ENCODE measurements at regions not wholly inside any gene's neighbourhood (a gene's known extent, or its start where the extent isn't known, plus 50 kb on each side); places are given as distances from the start of the nearest gene placed in this dataset.

DNA sequence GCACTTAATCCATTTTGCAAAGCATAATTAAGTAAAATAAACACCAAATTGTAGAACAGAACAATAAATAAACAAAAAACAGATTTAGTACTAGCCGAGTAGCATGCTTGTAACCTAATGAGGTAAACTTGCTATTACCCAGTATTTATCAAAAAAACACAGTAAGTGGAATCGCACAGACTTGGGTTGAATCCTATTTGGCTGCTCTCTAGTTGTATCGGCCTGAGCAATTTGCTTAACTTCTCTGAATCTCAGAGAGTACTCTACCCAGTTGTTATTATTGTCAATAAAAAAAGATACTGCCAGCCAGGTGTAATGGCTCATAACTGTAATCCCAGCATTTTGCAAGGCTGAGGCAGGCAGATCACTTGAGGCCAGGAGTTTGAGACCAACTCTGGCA, 664.3 kb downstream of the ADGRL2 start:
- TF ChIP-seq, protein P1, sequence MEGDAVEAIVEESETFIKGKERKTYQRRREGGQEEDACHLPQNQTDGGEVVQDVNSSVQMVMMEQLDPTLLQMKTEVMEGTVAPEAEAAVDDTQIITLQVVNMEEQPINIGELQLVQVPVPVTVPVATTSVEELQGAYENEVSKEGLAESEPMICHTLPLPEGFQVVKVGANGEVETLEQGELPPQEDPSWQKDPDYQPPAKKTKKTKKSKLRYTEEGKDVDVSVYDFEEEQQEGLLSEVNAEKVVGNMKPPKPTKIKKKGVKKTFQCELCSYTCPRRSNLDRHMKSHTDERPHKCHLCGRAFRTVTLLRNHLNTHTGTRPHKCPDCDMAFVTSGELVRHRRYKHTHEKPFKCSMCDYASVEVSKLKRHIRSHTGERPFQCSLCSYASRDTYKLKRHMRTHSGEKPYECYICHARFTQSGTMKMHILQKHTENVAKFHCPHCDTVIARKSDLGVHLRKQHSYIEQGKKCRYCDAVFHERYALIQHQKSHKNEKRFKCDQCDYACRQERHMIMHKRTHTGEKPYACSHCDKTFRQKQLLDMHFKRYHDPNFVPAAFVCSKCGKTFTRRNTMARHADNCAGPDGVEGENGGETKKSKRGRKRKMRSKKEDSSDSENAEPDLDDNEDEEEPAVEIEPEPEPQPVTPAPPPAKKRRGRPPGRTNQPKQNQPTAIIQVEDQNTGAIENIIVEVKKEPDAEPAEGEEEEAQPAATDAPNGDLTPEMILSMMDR (IDR thresholded peaks at IDR 0.05; ENCODE audit: low read depth, low read length, poor library complexity, severe bottlenecking), result no peak
- TF ChIP-seq EZH2phosphoT487 (IDR thresholded peaks at IDR 0.05; ENCODE audit: borderline replicate concordance, low read length), result no peak
